Sigmoid colon (tissue), 6 donors: ENCODE measurements at regions not wholly inside any gene's neighbourhood (a gene's known extent, or its start where the extent isn't known, plus 50 kb on each side); places are given as distances from the start of the nearest gene placed in this dataset.

Experiments
- DNase-seq: peaks from one replicate; pipeline ENCODE4 v3.0.0-alpha.2; 2019
- H3K27ac ChIP-seq, 4 donors: fragments of 200-600 bp; sonication (generic); one replicate each; pipeline ENCODE4 v1.5.1; 2016 to 2019; ENCODE audit warnings: mild to moderate bottlenecking in 1 of 4
- H3K27me3 ChIP-seq, 3 donors: fragments of 200-600 bp; sonication (generic); one replicate each; pipeline ENCODE4 v1.5.1; 2019; ENCODE audit warnings: mild to moderate bottlenecking in 1 of 3
- H3K36me3 ChIP-seq, 4 donors: fragments of 200-600 bp; sonication (generic); one replicate each; pipeline ENCODE4 v1.5.1; 2016 to 2019
- H3K4me1 ChIP-seq, 4 donors: fragments of 200-600 bp; sonication (generic); one replicate each; pipeline ENCODE4 v1.5.1; 2017 to 2019
- H3K4me3 ChIP-seq, 4 donors: fragments of 200-600 bp; sonication (generic); one replicate each; pipeline ENCODE4 v1.5.1; 2017 to 2019; ENCODE audit warnings: mild to moderate bottlenecking in 2 of 4, moderate library complexity in 1 of 4
- H3K9me3 ChIP-seq, 4 donors: fragments of 200-600 bp in 3 of 4; sonication (generic) in 3 of 4; one replicate each; pipeline versions ENCODE4 v1.5.1 to v1.6.1; 2013 to 2019
- EP300 ChIP-seq, 4 donors: sonication (generic); formaldehyde crosslinking; IDR thresholded peaks; one replicate each; pipeline ENCODE4 v1.6.1; 2017; ENCODE audit warnings: antibody characterized with exemption in 4 of 4
- POLR2A ChIP-seq, 2 donors: fragments of 450-650 bp; IDR thresholded peaks; one replicate each; pipeline ENCODE4 v1.6.1; 2016; ENCODE audit warnings: antibody characterized with exemption in 2 of 2, mild to moderate bottlenecking in 2 of 2, moderate library complexity in 2 of 2
- POLR2AphosphoS5 ChIP-seq, 4 donors: sonication (generic); formaldehyde crosslinking; IDR thresholded peaks; one replicate each; pipeline ENCODE4 v1.6.1; 2017; ENCODE audit warnings: antibody characterized with exemption in 4 of 4
- WGBS, 2 donors: extraction: QIAGEN DNeasy Blood & Tissue Kit; methylation state at CpG; one replicate each; pipeline ENCODE4 v1.1.7; 2013; 5-methylcytosine and 5-hydroxymethylcytosine counted together
- intact Hi-C: fragments of 100-400 bp; cut with DNase I; formaldehyde crosslinking; loops from one replicate; pipeline ENCODE4 v1.15.1; 2023
- TF ChIP-seq, protein P1 (sequence below), 4 experiments: fragments of 450-650 bp in 3 of 4; fragments of 200-600 bp in 1 of 4; IDR thresholded peaks; one replicate each; pipeline ENCODE4 v1.5.1; 2016 to 2019; ENCODE audit warnings: antibody characterized with exemption in 4 of 4, mild to moderate bottlenecking in 3 of 4, moderate library complexity in 2 of 4
- donor health status: healthy with polysubstance abuse.
- donor health status: healthy.

DNA sequence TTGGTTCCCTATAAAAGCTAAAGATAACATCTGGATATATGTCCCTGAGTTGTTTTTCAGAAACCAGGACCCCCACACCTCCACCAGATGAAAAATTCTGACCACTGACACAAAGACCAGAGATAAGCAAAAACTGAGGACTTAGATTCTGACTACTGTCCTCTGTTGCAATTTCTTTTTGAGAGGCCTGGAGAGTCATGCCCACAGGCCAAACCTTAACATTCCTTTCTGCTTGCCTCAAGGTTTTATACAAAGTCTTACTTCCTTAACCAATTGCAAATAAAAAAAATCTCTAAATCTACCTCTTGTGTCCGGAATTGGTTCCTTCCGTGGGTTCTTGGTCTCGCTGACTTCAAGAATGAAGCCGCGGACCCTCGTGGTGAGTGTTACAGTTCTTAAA is 228.5 kb downstream of the ABCC12 start:
- no peaks in the 10 kb centered on the region for H3K36me3 ChIP-seq
- no peaks in the 10 kb centered on the region for H3K4me1 ChIP-seq
- intact Hi-C loops = no loop called here
- WGBS, 2 donors = 93 to 96% methylated on average over 6 of the region's 6 CpGs
- no peak overlapping the region for H3K4me3 ChIP-seq
- H3K9me3 ChIP-seq = no peaks in the 10 kb centered on the region
- H3K27ac ChIP-seq = no peak overlapping the region
- no peak for DNase-seq
- no peaks in the 10 kb centered on the region for H3K27me3 ChIP-seq
- TF ChIP-seq EP300 (IDR thresholded peaks at IDR 0.05) (no peak), POLR2AphosphoS5 (IDR thresholded peaks at IDR 0.05) (no peak), POLR2A (IDR thresholded peaks at IDR 0.05) (no peak)
- TF ChIP-seq, protein P1, sequence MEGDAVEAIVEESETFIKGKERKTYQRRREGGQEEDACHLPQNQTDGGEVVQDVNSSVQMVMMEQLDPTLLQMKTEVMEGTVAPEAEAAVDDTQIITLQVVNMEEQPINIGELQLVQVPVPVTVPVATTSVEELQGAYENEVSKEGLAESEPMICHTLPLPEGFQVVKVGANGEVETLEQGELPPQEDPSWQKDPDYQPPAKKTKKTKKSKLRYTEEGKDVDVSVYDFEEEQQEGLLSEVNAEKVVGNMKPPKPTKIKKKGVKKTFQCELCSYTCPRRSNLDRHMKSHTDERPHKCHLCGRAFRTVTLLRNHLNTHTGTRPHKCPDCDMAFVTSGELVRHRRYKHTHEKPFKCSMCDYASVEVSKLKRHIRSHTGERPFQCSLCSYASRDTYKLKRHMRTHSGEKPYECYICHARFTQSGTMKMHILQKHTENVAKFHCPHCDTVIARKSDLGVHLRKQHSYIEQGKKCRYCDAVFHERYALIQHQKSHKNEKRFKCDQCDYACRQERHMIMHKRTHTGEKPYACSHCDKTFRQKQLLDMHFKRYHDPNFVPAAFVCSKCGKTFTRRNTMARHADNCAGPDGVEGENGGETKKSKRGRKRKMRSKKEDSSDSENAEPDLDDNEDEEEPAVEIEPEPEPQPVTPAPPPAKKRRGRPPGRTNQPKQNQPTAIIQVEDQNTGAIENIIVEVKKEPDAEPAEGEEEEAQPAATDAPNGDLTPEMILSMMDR (IDR thresholded peaks at IDR 0.05) = no peak

DNA sequence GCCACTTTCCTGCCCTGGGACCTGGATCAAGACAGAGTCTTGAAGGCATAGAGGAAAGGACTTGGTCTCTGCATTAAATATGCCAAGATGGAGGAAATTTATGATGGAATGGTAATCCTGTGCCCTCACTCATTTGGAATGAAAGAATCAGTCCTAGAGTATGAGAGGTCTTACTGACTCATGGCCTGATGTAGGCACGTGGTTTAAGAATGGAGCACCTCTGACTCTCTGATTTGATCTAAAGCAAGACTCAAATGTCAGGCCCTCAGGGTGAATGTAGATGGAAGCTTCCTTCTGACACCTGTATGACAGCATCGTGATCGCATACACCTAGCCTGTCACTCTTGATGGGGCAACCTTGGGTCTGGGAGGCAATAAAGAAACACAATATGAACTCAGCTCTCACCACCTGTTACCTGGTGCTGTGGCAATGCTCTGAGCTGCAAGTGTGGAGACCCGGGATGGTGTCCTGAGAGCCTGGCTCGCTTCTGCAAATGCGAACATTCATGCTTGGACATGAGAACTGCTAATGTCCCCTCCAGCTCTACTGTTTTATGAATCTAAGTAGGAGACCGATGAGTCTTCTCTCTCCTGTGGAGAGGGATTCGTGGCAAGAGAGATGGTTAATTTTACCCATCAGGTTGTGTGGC is 229.9 kb downstream of the ABCC12 start:
- DNase-seq = no peak
- Histone ChIP-seq H3K4me3 (no peak overlapping the region), H3K4me1 (no peaks in the 10 kb centered on the region), H3K27ac (no peak overlapping the region), H3K9me3 (no peaks in the 10 kb centered on the region), H3K36me3 (no peaks in the 10 kb centered on the region), H3K27me3 (no peaks in the 10 kb centered on the region)
- TF ChIP-seq EP300 (IDR thresholded peaks at IDR 0.05) (no peak), POLR2A (IDR thresholded peaks at IDR 0.05) (no peak), POLR2AphosphoS5 (IDR thresholded peaks at IDR 0.05) (no peak)
- TF ChIP-seq, protein P1 (IDR thresholded peaks at IDR 0.05) = no peak
- 88 to 92% methylated on average over 8 of the region's 8 CpGs for WGBS, 2 donors
- intact Hi-C loops = no loop called here

DNA sequence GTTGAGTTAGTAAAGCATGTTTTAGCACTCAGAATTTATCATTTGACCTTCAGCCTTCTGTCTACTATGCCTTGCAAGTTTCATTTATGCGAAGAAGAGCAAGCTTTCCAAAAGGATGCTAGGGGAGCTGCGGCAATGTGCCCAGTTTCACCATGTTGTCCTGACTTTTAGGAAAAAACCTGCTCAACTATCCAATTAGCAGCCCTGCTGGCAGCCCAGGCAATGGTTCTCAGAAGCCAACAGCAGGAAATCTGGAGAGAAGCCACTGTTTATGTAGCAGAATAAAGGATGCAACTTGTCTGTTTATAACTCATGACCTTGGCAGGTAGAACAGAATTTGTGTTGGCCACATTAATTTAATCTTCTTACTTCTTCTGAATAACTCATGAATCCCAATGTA is 230.8 kb downstream of the ABCC12 start:
- Histone ChIP-seq H3K36me3 (no peaks in the 10 kb centered on the region), H3K4me3 (no peak overlapping the region), H3K27ac (no peak overlapping the region), H3K27me3 (no peaks in the 10 kb centered on the region), H3K9me3 (no peaks in the 10 kb centered on the region), H3K4me1 (no peaks in the 10 kb centered on the region)
- WGBS, 2 donors = 95 to 96% methylated on average over 2 of the region's 2 CpGs
- intact Hi-C loops = no loop called here
- DNase-seq = no peak
- TF ChIP-seq POLR2A (IDR thresholded peaks at IDR 0.05) = no peak
- no peak for TF ChIP-seq EP300 (IDR thresholded peaks at IDR 0.05)
- no peak for TF ChIP-seq POLR2AphosphoS5 (IDR thresholded peaks at IDR 0.05)
- TF ChIP-seq, protein P1 (IDR thresholded peaks at IDR 0.05) = no peak

DNA sequence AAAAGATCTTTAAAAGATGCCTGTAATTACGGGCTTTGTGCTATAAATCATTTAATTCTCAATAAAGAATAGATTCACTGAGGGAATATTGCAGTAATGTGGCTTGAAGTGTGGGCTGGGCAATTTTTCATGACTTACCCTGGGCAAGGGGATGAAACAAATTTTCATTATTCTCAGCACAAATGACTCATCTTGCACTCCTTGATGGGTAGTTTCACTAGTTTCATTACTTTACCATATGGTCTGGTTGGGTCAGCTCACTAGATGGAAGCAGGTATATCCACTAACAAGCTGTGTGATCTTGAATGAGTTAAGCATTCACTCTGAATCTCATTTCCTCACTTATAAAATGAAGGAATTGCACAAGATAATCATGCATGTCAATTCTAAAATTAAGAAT is 234.3 kb downstream of the ABCC12 start:
- intact Hi-C loops = no loop called here
- H3K27me3 ChIP-seq = no peaks in the 10 kb centered on the region
- no peak for DNase-seq
- no peaks in the 10 kb centered on the region for H3K36me3 ChIP-seq
- H3K9me3 ChIP-seq = no peaks in the 10 kb centered on the region
- H3K27ac ChIP-seq = no peak overlapping the region
- TF ChIP-seq POLR2AphosphoS5 (IDR thresholded peaks at IDR 0.05) (no peak), POLR2A (IDR thresholded peaks at IDR 0.05) (no peak), EP300 (IDR thresholded peaks at IDR 0.05) (no peak)
- TF ChIP-seq, protein P1 (IDR thresholded peaks at IDR 0.05) = no peak
- H3K4me3 ChIP-seq = no peak overlapping the region
- 61 to 63% methylated on average over 1 of the region's 1 CpG for WGBS, 2 donors
- H3K4me1 ChIP-seq = no peaks in the 10 kb centered on the region

DNA sequence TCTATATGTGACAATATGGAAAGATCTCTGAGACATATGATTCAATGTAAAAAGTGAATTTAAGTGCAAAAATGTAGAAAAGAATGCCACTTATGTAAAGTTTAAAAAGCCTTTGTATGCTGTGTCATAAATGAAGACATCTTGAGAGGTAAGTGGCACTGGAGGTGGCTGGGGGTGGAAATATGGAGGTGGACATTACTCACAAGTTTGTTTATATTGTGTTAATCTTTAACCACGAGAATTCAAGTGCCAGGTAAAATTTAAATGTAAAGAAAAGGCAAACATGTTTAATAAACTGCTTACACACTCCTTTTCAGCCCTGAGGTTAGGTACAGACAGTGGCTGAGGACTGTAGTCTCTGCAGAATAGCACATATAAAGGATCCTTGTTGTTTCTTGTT is 235.1 kb downstream of the ABCC12 start:
- Histone ChIP-seq H3K9me3 (no peaks in the 10 kb centered on the region), H3K27me3 (no peaks in the 10 kb centered on the region), H3K36me3 (no peaks in the 10 kb centered on the region), H3K4me3 (no peak overlapping the region), H3K27ac (no peak overlapping the region), H3K4me1 (no peaks in the 10 kb centered on the region)
- WGBS, 2 donors = 3 to 7% methylated on average over 1 of the region's 1 CpG
- intact Hi-C loops = no loop called here
- DNase-seq = no peak
- TF ChIP-seq POLR2AphosphoS5 (IDR thresholded peaks at IDR 0.05) (no peak), POLR2A (IDR thresholded peaks at IDR 0.05) (no peak), EP300 (IDR thresholded peaks at IDR 0.05) (no peak)
- TF ChIP-seq, protein P1 (IDR thresholded peaks at IDR 0.05) = no peak
